ENCODE measurements at regions not wholly inside any gene's neighbourhood (a gene's known extent, or its start where the extent isn't known, plus 50 kb on each side); places are given as distances from the start of the nearest gene placed in this dataset.

DNA sequence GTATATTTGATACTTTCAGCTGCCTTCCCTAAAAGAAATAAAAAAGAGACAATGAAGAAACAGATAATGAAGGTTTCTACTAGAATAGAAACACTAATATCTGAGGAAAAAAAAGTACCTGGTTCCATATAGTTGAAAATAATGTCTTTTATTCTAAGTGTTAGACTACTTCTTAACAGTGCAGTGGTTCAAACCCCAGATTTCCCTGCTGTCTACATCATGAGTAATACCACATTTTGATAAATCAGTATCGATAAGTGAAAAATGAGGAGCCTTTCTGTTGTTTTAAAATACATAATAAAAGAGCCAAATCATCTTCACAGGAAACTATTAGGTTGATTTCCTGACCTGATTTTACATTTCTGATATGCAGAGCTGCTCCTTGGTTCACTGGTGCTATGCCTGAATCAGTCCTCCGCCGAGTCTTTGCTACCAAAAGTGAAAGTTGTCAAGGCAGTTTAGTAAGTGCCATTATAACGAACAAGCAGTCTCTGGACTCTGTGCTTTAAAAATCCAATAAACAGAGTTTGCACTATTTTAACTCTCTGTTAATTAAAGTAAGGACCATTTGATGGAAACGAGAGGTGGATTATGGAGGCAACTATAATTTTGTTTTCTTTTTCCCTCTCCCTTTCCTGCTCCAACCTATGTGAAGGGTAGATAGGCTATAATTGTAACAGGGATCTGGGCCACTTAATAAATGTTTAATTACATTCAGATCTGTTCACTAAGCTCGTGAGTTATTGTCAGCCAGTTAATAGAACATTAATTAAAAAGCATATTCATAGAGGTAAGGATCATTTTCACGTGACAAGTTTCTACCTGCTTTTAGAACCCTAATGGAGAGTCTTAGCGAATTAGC is 724.5 kb upstream of the RAG2 start:
- H3K9me3 Mint-ChIP-seq: peaks cover 0 to 3% (median 0%) of the 10 kb centered on the region in 7 donors
- H3K27me3 ChIP-seq (ENCODE audit: control insufficient read depth in 2 of 2, insufficient read depth in 2 of 2, low read length in 2 of 2): no peaks in the 10 kb centered on the region

DNA sequence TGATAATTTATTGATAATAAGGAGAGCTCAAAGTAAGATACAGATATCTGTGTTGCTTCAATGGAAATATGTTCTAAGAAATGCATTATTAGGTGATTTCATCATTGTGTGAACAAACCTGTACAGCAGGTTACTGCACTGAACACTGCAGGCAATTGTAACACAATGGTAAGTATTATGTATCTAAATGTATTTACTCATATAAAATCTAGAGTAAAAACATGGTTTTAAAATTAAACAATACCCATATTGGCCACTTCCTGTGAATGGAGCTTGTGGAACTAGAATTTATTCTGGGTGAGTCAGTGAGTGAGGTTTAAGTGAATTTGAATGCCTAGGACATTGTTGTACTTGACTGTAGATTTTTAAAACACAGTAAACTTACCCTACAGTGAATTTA is 722.9 kb upstream of the RAG2 start:
- H2AFZ ChIP-seq (ENCODE audit: insufficient read depth, low read depth, low read length, poor library complexity, severe bottlenecking): no peak overlapping the region
- Mint-ChIP-seq H3K4me1 (no peaks in the 10 kb centered on the region), H3K27ac (no peak overlapping the region), H3K36me3 (no peaks in the 10 kb centered on the region), H3K4me3 (no peak overlapping the region), H3K27me3 (ENCODE audit: low read depth in 3 of 3) (peaks cover 0 to 1% (median 0%) of the 10 kb centered on the region in 3 donors), H3K9me3 (peaks cover 0 to 3% (median 0%) of the 10 kb centered on the region in 7 donors)
- TF ChIP-seq, protein P1, sequence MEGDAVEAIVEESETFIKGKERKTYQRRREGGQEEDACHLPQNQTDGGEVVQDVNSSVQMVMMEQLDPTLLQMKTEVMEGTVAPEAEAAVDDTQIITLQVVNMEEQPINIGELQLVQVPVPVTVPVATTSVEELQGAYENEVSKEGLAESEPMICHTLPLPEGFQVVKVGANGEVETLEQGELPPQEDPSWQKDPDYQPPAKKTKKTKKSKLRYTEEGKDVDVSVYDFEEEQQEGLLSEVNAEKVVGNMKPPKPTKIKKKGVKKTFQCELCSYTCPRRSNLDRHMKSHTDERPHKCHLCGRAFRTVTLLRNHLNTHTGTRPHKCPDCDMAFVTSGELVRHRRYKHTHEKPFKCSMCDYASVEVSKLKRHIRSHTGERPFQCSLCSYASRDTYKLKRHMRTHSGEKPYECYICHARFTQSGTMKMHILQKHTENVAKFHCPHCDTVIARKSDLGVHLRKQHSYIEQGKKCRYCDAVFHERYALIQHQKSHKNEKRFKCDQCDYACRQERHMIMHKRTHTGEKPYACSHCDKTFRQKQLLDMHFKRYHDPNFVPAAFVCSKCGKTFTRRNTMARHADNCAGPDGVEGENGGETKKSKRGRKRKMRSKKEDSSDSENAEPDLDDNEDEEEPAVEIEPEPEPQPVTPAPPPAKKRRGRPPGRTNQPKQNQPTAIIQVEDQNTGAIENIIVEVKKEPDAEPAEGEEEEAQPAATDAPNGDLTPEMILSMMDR (IDR thresholded peaks at IDR 0.05): no peak
- no peaks in the 10 kb centered on the region for H3K4me1 ChIP-seq (ENCODE audit: control insufficient read depth in 1 of 2, insufficient read depth in 2 of 2, low read length in 2 of 2)
- H3K9me3 ChIP-seq (replicated peaks in 1 of 2; ENCODE audit: control insufficient read depth in 1 of 2, insufficient read depth in 1 of 2, low read length in 2 of 2): no peaks in the 10 kb centered on the region
- no peak overlapping the region for H3K4me2 ChIP-seq (replicated peaks; ENCODE audit: extremely low read depth, low read length, poor library complexity, severe bottlenecking)
- H3K4me3 ChIP-seq (replicated peaks in 1 of 3; ENCODE audit: low read depth in 2 of 3, low read length in 3 of 3): no peak overlapping the region
- DNase-seq: no peak
- no peak overlapping the region for H3K9ac ChIP-seq (ENCODE audit: insufficient read depth, low read length, poor library complexity, severe bottlenecking)
- intact Hi-C loops (cut with micrococcal nuclease): no loop called here
- H3K36me3 ChIP-seq (replicated peaks in 1 of 2; ENCODE audit: control insufficient read depth in 1 of 2, insufficient read depth in 2 of 2, low read length in 2 of 2): no peaks in the 10 kb centered on the region
- no peaks in the 10 kb centered on the region for H3K79me2 ChIP-seq (ENCODE audit: insufficient read depth, low read length)
- H3K27me3 ChIP-seq (ENCODE audit: control insufficient read depth in 2 of 2, insufficient read depth in 2 of 2, low read length in 2 of 2): no peaks in the 10 kb centered on the region
- H3K27ac ChIP-seq (ENCODE audit: low read depth in 1 of 2, low read length in 2 of 2): no peak overlapping the region
- H4K20me1 ChIP-seq (ENCODE audit: insufficient read depth, low read length): no peaks in the 10 kb centered on the region

More for the DNA sequence above, 724.5 kb upstream of the RAG2 start:
- no peaks in the 10 kb centered on the region for H3K79me2 ChIP-seq (ENCODE audit: insufficient read depth, low read length)
- H4K20me1 ChIP-seq (ENCODE audit: insufficient read depth, low read length): no peaks in the 10 kb centered on the region
- Mint-ChIP-seq H3K27ac (no peak overlapping the region), H3K4me1 (no peaks in the 10 kb centered on the region), H3K27me3 (ENCODE audit: low read depth in 3 of 3) (peaks cover 0 to 1% (median 0%) of the 10 kb centered on the region in 3 donors), H3K36me3 (no peaks in the 10 kb centered on the region), H3K4me3 (no peak overlapping the region)
- no peak overlapping the region for H2AFZ ChIP-seq (ENCODE audit: insufficient read depth, low read depth, low read length, poor library complexity, severe bottlenecking)
- H3K36me3 ChIP-seq (replicated peaks in 1 of 2; ENCODE audit: control insufficient read depth in 1 of 2, insufficient read depth in 2 of 2, low read length in 2 of 2): no peaks in the 10 kb centered on the region
- no peak for DNase-seq
- no peaks in the 10 kb centered on the region for H3K9me3 ChIP-seq (replicated peaks in 1 of 2; ENCODE audit: control insufficient read depth in 1 of 2, insufficient read depth in 1 of 2, low read length in 2 of 2)
- H3K4me3 ChIP-seq (replicated peaks in 1 of 3; ENCODE audit: low read depth in 2 of 3, low read length in 3 of 3): no peak overlapping the region
- TF ChIP-seq, protein P1 (IDR thresholded peaks at IDR 0.05): no peak
- H3K4me1 ChIP-seq (ENCODE audit: control insufficient read depth in 1 of 2, insufficient read depth in 2 of 2, low read length in 2 of 2): no peaks in the 10 kb centered on the region
- no peak overlapping the region for H3K9ac ChIP-seq (ENCODE audit: insufficient read depth, low read length, poor library complexity, severe bottlenecking)
- WGBS (ENCODE audit: insufficient coverage): 87% methylated on average over 2 of the region's 8 CpGs
- intact Hi-C loops (cut with micrococcal nuclease): no loop called here
- H3K4me2 ChIP-seq (replicated peaks; ENCODE audit: extremely low read depth, low read length, poor library complexity, severe bottlenecking): no peak overlapping the region
- H3K27ac ChIP-seq (ENCODE audit: low read depth in 1 of 2, low read length in 2 of 2): no peak overlapping the region
